Endometrium (tissue), 2 donors: ENCODE measurements at regions not wholly inside any gene's neighbourhood (a gene's known extent, or its start where the extent isn't known, plus 50 kb on each side); places are given as distances from the start of the nearest gene placed in this dataset.

Experiments used
- FAIRE-seq: peaks from 2 replicates; lab custom pipeline; 2012; peaks lifted over from hg19 to GRCh38; lab: Jason Lieb, UNC
- donor health status: control.
- donor health status: control.

- no peak for FAIRE-seq
Measured at GRCh38 chr5:92492908-92493307, 1088.1 kb downstream of the NR2F1-AS1 start.

DNA sequence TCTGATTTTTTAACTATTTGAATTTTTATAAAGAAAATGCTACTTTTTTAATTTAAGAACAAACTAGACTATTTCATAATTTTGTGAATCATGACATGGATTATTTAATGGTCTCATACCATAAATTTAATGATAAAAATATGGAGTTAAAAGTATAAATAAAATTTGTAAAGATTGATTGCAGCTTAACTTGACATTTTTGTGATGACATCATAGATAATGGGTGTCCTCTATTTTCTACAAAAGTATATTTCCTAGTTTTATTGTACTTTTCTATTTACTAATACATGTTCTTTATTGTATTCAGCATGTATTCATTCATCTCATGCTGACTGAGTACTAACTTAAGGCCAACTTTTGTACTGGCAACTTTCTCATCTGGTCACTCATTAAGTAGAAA is 1096.5 kb downstream of the NR2F1-AS1 start:
- peak; percentile 60 for FAIRE-seq

DNA sequence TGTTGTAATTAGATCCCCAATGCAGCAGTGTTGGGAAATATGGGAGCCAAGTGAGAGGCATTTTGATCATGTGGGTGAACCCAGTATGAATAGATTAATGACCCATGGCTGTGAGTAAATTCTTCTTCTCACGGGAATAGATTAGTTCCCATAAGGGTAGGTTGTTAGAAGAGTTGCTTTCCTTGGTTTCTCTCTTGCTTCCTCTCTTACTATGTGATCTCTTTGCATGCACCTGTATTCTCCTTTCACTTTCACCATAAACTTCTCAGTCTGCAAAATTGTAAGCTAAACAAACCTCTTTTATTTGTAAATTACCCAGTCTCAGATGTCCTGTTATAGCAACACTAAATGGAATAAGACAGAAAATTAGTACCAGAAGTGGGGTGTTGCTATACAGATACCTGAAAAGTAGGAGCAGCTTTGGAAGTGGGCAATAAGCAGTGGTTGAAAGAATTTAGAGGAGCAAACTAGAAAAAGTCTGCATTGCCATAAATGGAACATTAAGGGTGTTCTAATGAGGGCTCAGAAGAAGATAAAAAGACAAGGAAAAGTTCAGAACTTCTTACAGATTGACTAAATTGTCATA is 1090.0 kb upstream of the ARRDC3 start:
- FAIRE-seq = no peak

GRCh38 chr5:92471861-92472260 is 1088.7 kb upstream of the ARRDC3 start:
- FAIRE-seq = no peak

DNA sequence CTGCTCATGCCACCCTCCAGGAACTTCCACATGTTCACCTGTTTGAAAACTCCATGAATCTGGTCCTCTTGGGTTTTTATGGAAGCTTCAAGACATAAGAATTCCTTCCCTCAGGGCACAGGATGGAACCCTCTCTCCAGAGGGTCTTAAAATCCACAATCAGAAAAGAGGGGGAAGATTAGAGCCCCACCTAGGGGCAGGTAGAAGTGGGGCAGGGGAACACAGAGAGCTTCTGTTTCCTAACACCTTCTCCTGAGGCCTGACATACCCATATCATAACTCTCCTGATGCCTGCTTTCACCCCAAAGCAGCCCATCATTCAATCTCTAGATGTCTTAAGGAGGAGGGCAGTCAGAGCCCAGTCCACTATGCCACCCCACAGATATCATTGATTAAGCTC is 1087.7 kb upstream of the ARRDC3 start:
- FAIRE-seq = no peak

- no peak for FAIRE-seq
Measured at GRCh38 chr5:92468295-92468694, 1085.2 kb upstream of the ARRDC3 start.

- peak; percentile 31 for FAIRE-seq
Measured at GRCh38 chr5:92467695-92468094, 1084.6 kb upstream of the ARRDC3 start.

GRCh38 chr5:92460505-92460904 is 1077.4 kb upstream of the ARRDC3 start:
- FAIRE-seq = no peak

DNA sequence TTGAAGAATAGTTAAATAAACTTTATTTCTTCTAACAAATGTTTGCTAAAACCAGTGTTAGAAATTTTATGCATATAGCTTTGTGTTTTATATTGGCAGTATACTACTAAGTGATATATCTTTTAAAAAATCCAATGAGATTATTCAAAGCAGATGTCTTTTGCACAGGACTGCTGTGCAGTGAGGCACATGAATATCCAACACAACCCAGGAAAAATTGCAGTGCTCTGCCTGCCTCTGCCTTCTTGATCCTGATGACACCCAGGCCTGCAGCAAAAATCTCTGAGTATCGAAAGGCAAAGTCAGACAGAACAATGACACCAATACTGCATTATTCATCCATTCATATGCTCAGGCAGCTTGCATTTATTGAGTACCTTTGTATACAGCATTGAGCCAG is 1076.5 kb upstream of the ARRDC3 start:
- FAIRE-seq = no peak

GRCh38 chr5:92455011-92455410 is 1071.9 kb upstream of the ARRDC3 start:
- no peak for FAIRE-seq

GRCh38 chr5:92444888-92445287 is 1061.8 kb upstream of the ARRDC3 start:
- FAIRE-seq = no peak

DNA sequence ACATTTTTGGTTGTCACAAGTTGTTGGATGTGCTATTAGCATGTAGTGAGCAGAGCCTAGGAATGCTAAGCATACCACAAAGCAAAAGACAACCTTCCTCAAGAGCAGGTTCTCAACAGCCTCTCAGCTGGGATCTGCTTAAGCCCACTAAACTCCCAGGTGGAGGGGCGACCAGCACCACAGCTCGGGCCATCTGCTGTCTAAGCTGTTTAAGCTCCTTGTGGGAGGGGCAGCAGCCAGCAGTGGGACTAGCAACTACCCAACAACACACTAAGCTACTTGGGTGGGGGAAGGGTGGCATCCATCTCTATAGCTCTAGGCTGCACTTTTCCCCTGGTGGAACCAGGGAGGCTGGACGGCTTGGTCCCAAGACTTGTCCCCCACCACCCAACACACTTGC is 1052.7 kb upstream of the ARRDC3 start:
- no peak for FAIRE-seq

GRCh38 chr5:92429646-92430045 is 1046.5 kb upstream of the ARRDC3 start:
- no peak for FAIRE-seq

GRCh38 chr5:92428415-92428814 is 1045.3 kb upstream of the ARRDC3 start:
- no peak for FAIRE-seq

DNA sequence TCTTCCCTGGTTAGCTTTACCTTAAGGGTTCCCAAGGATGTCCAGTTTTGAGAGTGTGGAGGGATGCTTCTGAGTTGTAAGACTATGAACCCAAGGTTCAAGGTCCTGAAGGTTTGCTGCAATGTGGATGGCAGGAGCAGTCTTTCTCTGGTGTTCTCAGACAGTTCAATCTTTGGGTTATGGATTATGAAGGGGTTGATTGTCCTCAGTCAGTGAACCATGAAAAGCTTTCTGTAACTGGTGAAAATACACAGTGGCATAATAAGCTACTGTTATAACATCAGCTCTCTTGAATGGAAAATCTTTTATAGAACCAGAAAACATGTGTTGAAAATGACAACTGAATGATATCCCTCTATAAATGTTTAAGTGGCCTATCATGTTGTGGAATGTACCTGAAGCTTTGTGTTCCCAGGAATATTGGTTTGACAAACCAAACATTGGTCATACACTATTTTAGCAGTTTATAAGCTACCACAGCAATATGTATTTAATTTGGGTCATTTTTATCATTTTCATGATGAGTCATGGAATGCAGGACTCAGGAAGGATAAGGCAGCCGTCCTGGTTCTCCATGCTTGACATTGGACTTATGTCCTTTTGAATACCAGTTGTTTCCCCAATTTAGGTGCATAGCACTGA is 1041.8 kb upstream of the ARRDC3 start:
- no peak for FAIRE-seq

GRCh38 chr5:92421942-92422341 is 1038.8 kb upstream of the ARRDC3 start:
- FAIRE-seq = no peak

DNA sequence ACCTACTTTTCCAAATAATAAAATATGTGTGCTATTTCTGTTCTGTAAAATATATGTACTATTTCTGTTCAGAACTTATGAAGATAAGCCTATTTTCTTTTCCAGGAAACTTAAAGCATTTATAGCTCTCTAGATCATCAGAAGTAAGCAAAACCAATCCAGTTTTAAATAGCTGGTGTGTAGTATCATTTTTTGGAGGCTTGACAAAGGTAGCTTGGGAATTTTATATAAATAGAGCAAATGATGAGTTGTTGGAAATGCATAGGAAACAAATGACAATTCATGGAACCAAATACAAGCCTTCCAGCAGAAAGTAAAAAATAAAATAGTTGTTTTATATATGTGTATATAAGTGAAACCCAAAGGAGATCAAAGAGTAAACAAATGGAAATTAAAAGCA is 1038.1 kb upstream of the ARRDC3 start:
- FAIRE-seq = no peak

DNA sequence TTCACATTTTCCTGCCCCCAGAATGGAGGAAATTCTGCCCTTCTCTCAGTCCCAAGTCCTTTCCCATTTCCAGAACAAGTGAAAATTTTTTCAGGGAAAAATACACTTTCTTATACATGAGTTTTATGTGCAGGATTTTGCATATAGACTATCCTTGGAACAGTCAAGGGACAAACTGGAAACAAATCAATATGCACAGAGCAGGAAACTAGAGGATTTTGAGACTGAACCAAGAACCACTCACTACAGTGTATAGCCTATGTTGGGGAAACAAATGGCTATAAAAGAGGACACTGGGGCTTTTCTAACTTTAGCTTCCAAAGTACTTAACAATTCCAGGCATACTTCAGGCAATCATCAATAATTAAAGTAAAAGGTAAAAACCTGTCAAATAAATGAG is 1036.1 kb upstream of the ARRDC3 start:
- no peak for FAIRE-seq

DNA sequence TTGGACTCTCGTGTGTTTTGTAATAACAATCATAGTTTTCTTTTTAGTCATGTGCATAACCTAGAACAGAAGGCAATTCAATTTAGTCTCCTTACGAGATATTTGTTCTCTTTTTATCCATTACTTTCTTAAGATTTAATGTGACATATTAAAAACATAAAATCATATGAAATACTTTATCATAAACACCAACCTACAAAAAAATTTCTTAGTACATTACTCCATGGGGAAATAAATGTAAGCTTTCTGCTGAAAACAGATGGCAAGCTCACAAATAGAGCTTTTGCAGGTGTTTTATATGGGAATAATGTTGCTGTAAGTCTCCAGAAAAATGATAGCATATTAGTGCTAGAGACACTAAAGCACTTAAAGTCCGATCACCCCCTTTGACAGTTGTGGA is 1035.2 kb upstream of the ARRDC3 start:
- FAIRE-seq = no peak

DNA sequence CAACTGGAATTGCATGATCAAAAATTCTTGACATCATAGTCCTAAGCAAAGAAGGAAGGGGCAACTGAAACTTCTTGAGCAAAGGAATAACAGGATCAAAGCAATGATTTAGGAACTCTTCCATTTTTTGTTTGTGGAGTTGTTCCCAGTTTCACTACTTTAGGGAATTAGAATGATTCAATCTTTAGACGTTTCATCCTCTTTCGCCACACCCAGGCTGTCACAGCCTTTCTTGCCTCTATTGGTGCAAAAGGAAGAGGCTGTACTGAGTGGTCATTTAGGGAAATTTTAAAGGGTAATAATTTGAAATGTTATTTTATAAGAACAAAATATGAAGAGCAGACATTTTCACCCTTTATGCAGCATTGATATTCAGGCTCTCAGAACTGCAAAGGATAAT is 1026.0 kb upstream of the ARRDC3 start:
- no peak for FAIRE-seq

DNA sequence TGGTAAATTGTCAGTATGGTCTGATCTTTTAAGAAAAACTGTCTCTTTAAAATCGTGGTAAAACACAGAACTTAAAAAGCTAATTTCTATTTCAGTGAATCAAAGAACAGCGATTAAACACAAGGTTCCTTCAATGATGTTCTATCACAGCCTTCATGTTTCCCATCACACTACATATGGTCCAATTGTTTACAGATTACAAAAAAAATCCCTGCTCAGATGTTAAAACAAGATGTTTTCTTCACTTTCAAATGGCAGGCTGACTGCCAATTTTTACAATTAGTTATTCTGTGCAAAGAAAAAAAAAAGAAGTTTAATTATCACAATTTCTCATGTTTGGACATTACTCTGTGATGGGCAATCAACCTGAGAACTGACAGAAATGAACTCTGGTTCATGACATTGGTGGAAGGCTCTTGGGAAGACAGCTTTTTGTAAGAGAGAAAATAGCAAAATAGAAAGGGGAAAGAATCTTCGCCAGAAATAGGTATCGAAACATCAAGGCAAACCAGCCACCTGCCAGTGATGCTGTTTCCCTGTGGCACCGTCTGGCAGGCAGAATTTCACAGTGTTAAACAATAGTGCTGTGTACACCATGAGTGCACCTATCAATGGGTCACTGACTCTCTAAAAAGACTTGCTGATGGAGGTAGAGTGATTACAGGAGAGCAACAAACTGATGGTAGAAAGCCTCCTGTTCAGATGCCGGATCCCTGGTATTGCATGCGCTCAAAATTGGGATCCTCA is 1020.0 kb upstream of the ARRDC3 start:
- FAIRE-seq = no peak

GRCh38 chr5:92402045-92402444 is 1018.9 kb upstream of the ARRDC3 start:
- FAIRE-seq = no peak

- no peak for FAIRE-seq
Measured at GRCh38 chr5:92401492-92401891, 1018.4 kb upstream of the ARRDC3 start.

- no peak for FAIRE-seq
Measured at GRCh38 chr5:92394936-92395335, 1011.8 kb upstream of the ARRDC3 start.
